ENCODE measurements at regions not wholly inside any gene's neighbourhood (a gene's known extent, or its start where the extent isn't known, plus 50 kb on each side); places are given as distances from the start of the nearest gene placed in this dataset.
"Not testable (repeated sequence)": the region's sequence is repeated elsewhere in the genome, so short reads cannot be mapped to it uniquely, and the experiment has no call there.

DNA sequence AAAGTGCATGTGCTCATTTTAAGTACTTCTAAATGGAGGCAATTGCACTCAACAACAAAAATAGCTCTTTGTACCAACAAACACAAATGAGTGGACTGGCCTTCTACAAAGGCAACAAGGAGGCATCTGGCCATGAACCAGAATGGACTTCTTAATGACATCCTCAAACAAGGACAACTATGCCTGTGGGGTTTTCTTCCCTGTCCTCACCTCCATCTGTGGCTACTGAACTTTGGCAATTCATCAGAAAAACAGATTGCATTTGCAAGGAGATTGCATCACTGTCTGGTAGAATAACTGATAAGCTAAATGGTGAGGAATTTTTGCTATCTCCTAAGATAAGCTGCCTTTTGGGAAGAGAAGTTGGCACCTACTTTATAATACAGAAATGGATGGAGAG lies 447.3 kb upstream of the CCNG1 start:
- no peak for DNase-seq (ENCODE audit: low spot score)

DNA sequence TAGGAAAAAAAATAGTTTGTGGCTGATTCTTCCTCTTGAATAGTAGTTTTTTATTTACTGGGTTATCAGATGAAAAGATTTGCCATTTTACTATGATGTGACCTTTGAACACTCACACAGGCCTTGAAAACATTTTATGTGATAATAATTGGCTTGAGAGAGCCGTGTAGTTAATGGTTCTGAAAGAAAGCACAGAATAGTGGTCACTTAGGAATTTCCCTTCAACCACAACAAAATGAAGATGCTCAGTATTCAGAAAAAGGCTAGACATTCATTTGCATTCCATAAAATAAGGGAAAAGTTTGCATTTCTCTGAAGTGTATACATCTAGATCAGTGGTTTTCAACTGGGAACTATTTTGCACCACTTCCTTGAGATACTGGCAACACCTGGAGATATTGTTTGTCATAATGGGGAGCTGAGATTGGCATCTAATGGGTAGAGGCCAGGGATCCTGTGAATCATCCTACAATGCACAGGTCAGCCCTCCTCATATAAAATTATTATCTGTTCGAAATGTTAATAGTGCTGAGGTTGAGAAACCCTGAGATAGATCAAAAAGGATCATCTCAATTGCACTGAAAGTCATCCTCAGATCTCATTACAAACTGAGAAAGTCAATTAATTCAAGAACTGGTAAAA lies 446.4 kb upstream of the CCNG1 start:
- DNase-seq (ENCODE audit: low spot score): no peak

GRCh38 chr5:162995568-162995967 lies 441.8 kb upstream of the CCNG1 start:
- DNase-seq (ENCODE audit: low spot score): no peak

GRCh38 chr5:162996053-162996452 lies 441.3 kb upstream of the CCNG1 start:
- DNase-seq (ENCODE audit: low spot score): no peak

DNA sequence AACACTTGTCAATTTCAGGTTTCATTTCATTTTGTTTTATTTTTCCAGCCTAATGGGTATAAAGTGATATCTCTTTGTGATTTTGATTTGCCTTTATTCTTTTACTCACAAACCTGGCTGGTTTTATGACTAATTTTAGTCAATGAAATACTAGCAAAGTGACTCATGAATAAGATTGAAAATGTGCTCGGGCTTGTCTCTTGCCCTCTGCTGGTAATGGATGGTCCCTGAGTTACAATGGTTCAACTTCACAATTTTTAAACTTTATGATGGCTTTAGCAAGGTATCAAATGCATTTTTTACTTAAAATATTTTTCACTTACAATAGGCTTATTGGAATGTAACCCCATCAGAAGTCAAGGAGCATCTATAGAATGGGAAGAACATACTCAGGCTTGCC lies 431.4 kb upstream of the CCNG1 start:
- DNase-seq (ENCODE audit: low spot score): no peak

DNA sequence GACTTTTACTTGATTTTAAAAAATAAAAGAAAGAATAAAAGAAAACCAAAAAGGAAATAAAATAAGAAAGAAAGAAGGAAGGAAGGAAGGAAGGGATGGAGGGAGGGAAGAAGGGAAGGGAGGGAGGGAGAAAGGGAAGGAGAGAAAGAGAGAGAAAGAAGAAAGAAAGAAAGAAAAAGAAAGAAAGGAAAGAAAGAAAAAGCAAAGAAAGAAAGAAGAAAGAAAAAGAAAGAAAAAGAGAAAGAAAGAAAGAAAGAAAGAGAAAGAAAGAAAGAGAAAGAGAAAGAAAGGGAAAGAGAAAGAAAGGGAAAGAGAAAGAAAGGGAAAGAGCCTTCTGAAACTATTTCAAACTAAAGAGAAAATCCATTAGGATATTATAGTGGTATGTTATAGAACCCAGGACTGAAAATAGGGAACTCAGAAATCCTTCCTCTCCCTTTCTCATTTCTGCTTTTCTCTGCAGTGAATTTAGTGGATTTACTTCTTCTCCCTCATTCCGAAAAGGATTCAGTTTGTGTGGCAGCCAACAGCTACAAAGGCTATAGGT lies 414.7 kb upstream of the CCNG1 start:
- no peak for DNase-seq (ENCODE audit: low spot score)

DNA sequence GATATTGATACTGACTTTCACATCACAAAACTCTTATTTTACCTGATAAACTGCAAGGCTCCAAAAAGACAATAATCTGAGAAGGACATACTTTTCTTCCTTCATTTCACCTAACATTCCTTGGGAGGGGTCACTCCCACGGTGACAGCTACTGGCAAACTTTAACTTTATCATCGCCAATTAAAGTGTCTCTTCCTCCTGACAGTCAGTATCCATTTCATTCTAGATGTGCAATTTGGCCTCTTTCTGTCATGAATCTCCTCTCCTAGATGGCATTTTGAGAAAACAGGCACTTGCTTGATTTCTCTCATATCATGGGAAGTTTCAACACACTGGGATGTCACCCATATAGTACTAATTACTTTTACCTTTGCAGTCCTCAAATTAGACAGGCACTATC lies 413.5 kb upstream of the CCNG1 start:
- no peak for DNase-seq (ENCODE audit: low spot score)

- DNase-seq (ENCODE audit: low spot score): no peak
Measured at GRCh38 chr5:163024936-163025335, 412.5 kb upstream of the CCNG1 start.

DNA sequence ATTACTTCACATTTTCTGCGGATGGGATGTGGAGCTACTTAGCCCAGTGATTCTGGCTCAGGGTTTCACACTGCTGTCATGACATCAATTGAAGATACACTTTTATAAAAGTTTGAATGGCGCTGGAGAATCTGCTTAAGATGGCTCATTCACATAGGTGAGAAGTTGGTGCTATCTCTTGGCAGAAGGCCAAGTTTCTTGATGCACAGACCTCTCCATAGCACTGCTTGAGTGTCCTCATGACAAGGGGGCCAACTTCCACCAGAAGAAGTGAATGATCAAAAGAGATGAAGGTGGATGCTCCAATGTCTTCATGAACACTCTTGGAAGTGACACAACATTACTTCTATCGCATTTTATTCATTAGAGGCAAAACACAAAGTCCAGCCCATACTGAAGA lies 403.7 kb upstream of the CCNG1 start:
- DNase-seq (ENCODE audit: low spot score): no peak

DNA sequence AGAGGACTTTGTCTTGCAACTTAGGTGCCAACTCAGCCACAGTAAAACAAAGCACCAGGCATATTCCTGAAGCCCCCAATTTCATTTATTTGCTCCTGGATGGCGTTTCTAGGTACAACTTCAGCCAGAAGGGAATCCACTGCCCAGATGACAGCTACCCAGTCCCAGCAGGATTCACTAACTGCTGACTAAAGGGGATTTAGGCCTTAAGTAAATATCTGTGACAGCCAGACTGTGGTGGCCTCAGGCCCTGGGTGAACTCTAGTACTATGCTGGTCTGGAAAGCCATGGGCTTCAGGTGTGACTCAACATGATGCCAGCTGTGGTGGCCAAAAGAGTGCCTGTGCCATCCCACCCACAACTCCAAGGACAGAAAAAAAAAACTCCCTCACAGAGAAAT lies 396.1 kb upstream of the CCNG1 start:
- no peak for DNase-seq (ENCODE audit: low spot score)

- DNase-seq (ENCODE audit: low spot score): no peak
Measured at GRCh38 chr5:163079618-163080017, 357.8 kb upstream of the CCNG1 start.

GRCh38 chr5:163089230-163089629 lies 348.2 kb upstream of the CCNG1 start:
- DNase-seq (ENCODE audit: low spot score): no peak

DNA sequence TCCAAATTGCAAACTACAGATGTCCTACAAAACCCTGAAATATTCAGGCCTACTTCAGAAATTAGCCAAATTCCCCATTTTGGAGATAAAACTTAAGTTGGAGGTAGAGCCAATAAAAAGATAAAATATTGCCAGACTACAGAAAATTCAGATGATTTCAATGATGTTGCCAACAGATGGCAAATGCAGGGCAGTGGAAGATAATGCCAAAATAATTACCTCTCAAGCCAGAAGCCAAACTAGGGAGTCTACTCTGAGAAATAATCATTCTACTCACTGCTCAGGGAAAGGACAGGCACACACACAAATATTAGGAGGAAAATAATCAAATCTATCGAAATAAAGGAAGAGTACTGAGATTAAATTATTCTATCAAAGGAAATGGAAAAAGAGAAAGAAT lies 347.5 kb upstream of the CCNG1 start:
- DNase-seq (ENCODE audit: low spot score): no peak

GRCh38 chr5:163094492-163095180 lies 342.8 kb upstream of the CCNG1 start:
- DNase-seq (ENCODE audit: low spot score): no peak

GRCh38 chr5:163104464-163104863 lies 332.9 kb upstream of the CCNG1 start:
- no peak for DNase-seq (ENCODE audit: low spot score)

GRCh38 chr5:163105456-163105855 lies 331.9 kb upstream of the CCNG1 start:
- DNase-seq (ENCODE audit: low spot score): no peak

DNA sequence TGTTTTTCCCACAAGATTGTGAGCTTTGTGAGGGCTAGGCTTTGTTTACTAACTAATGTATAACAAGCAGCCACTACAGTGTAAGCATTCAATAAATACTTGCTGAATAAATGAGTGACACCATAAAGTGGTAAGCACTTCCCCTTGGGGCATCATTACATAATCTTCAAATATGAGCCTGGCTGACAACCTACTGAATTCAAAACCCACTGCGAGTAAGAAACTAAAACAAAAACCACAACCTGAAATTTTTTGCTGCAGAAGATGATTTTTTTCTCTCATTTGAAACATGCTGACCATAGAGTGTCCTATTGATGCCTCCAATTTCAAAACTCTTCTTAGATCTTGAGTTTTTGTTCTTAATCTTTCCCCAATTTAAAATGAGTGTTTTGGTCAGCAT lies 331.3 kb upstream of the CCNG1 start:
- DNase-seq (ENCODE audit: low spot score): no peak

- no peak for DNase-seq (ENCODE audit: low spot score)
Measured at GRCh38 chr5:163108351-163108750, 329.0 kb upstream of the CCNG1 start.

- DNase-seq (ENCODE audit: low spot score): no peak
Measured at GRCh38 chr5:163115011-163115410, 322.4 kb upstream of the CCNG1 start.

DNA sequence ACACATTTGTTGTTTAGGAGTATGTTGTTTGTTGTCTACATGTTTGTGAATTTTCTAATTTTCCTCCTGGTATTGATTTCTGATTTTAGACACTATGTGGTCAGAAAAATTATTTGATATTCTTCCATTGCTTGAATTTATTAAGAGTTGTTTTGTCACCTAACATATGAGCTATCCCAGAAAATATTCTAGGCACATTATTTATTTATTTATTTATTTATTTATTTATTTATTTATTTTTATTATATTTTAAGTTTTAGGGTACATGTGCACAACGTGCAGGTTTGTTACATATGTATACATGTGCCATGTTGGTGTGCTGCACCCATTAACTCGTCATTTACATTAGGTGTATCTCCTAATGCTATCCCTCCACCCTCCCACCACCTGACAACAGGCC lies 320.8 kb upstream of the CCNG1 start:
- not testable (repeated sequence) for DNase-seq (ENCODE audit: low spot score)

GRCh38 chr5:163134061-163134460 lies 303.3 kb upstream of the CCNG1 start:
- no peak for DNase-seq (ENCODE audit: low spot score)

- DNase-seq (ENCODE audit: low spot score): no peak
Measured at GRCh38 chr5:163135849-163136248, 301.5 kb upstream of the CCNG1 start.

- DNase-seq (ENCODE audit: low spot score): no peak
Measured at GRCh38 chr5:163161512-163161911, 275.9 kb upstream of the CCNG1 start.

- no peak for DNase-seq (ENCODE audit: low spot score)
Measured at GRCh38 chr5:163162645-163163044, 274.8 kb upstream of the CCNG1 start.

Data from mucosa of gallbladder (tissue), 1 donor.